OCI-LY1 (cell line): ENCODE measurements at regions not wholly inside any gene's neighbourhood (a gene's known extent, or its start where the extent isn't known, plus 50 kb on each side); places are given as distances from the start of the nearest gene placed in this dataset.

Experiments used
- H2AFZ ChIP-seq: fragments of 200-600 bp; sonication (generic), shearing (Covaris generic); 2 replicates; pipeline ENCODE4 v1.6.0; 2014; ENCODE audit warnings: antibody characterized with exemption, mild to moderate bottlenecking, low read length
- H3F3A ChIP-seq: fragments of 200-600 bp; sonication (generic), shearing (Covaris generic); 2 replicates; pipeline ENCODE4 v1.6.0; 2014; ENCODE audit warnings: mild to moderate bottlenecking, antibody characterized with exemption, low read length, moderate library complexity; ENCODE audit not compliant: insufficient read depth
- H3K27ac ChIP-seq: fragments of 200-600 bp; sonication (generic); 2 replicates; pipeline ENCODE4 v1.5.1; 2014; ENCODE audit warnings: low read length, mixed run types, mild to moderate bottlenecking, low read depth; ENCODE audit not compliant: poor library complexity, severe bottlenecking
- H3K27me3 ChIP-seq: fragments of 200-600 bp; sonication (generic); 2 replicates; pipeline ENCODE4 v1.6.0; 2014; ENCODE audit warnings: antibody characterized with exemption, mild to moderate bottlenecking, low read length, moderate library complexity; ENCODE audit not compliant: insufficient read depth
- H3K36me3 ChIP-seq: fragments of 200-600 bp; sonication (generic); 2 replicates; pipeline ENCODE4 v1.6.1; 2014; ENCODE audit warnings: mild to moderate bottlenecking, antibody characterized with exemption, low read length, moderate library complexity, mixed read lengths; ENCODE audit not compliant: insufficient read depth
- H3K4me1 ChIP-seq: fragments of 200-600 bp; sonication (generic); 2 replicates; pipeline ENCODE4 v1.5.1; 2014; ENCODE audit warnings: mild to moderate bottlenecking, low read length, moderate library complexity; ENCODE audit not compliant: insufficient read depth, severe bottlenecking
- H3K4me2 ChIP-seq: fragments of 200-600 bp; sonication (generic), shearing (Covaris generic); 2 replicates; pipeline ENCODE4 v1.6.1; 2014; ENCODE audit warnings: low read length
- H3K4me3 ChIP-seq: fragments of 200-600 bp; sonication (generic); 2 replicates; pipeline ENCODE4 v1.5.1; 2014; ENCODE audit warnings: low read length, low read depth, mild to moderate bottlenecking, mixed read lengths; ENCODE audit not compliant: poor library complexity, severe bottlenecking
- H3K79me2 ChIP-seq: fragments of 200-600 bp; shearing (Covaris generic); 2 replicates; pipeline ENCODE4 v1.6.1; 2016; ENCODE audit warnings: mixed run types, low read length, mixed read lengths; ENCODE audit not compliant: insufficient read depth
- H3K9ac ChIP-seq: fragments of 200-600 bp; sonication (generic), shearing (Covaris generic); 2 replicates; pipeline ENCODE4 v1.6.1; 2014; ENCODE audit warnings: mild to moderate bottlenecking, low read length, mixed read lengths
- H3K9me2 ChIP-seq: fragments of 200-600 bp; sonication (generic), shearing (Covaris generic); 2 replicates; pipeline ENCODE4 v1.6.1; 2014; ENCODE audit warnings: low read depth, mild to moderate bottlenecking, low read length, mixed read lengths
- H3K9me3 ChIP-seq: fragments of 200-600 bp; shearing (Covaris generic); 2 replicates; pipeline ENCODE4 v1.6.1; 2014; ENCODE audit warnings: low read length, mixed read lengths
- H4K20me1 ChIP-seq: fragments of 200-600 bp; sonication (generic), shearing (Covaris generic); 2 replicates; pipeline ENCODE4 v1.6.0; 2016; ENCODE audit warnings: mild to moderate bottlenecking, low read length; ENCODE audit not compliant: insufficient read depth
- CTCF ChIP-seq: fragments of 200-600 bp; sonication (generic), shearing (Covaris generic); IDR thresholded peaks from 2 replicates; pipeline ENCODE4 v1.5.1; 2017; ENCODE audit warnings: mild to moderate bottlenecking, antibody characterized with exemption, low read length, moderate library complexity, mixed read lengths
- EZH2 ChIP-seq: fragments of 200-600 bp; sonication (generic), shearing (Covaris generic); IDR thresholded peaks from 2 replicates; pipeline ENCODE4 v1.8.0; 2017; ENCODE audit warnings: borderline replicate concordance, mixed run types, mild to moderate bottlenecking, antibody characterized with exemption, low read length, moderate library complexity, mixed read lengths

- H3K9me2 ChIP-seq: no peaks in the 10 kb centered on the region
- H3K4me3 ChIP-seq: no peak overlapping the region
- H3K9ac ChIP-seq: no peak overlapping the region
- no peak for TF ChIP-seq EZH2
- no peak for TF ChIP-seq CTCF
- no peaks in the 10 kb centered on the region for H3K36me3 ChIP-seq
- H3K4me2 ChIP-seq: no peak overlapping the region
- no peaks in the 10 kb centered on the region; the same call in 1 of the 2 replicates for H3K27me3 ChIP-seq
- no peaks in the 10 kb centered on the region for H3K9me3 ChIP-seq
- no peaks in the 10 kb centered on the region for H4K20me1 ChIP-seq
- no peaks in the 10 kb centered on the region for H3F3A ChIP-seq
- H3K79me2 ChIP-seq: no peaks in the 10 kb centered on the region
- H2AFZ ChIP-seq: no peak overlapping the region
- H3K27ac ChIP-seq: no peak overlapping the region
- no peaks in the 10 kb centered on the region for H3K4me1 ChIP-seq
These were observed 91.4 kb upstream of the ACSL3 start for GRCh38 chr2:222769446-222769845.

- no peaks in the 10 kb centered on the region for H3K4me1 ChIP-seq
- H3K9me2 ChIP-seq: no peaks in the 10 kb centered on the region
- no peak overlapping the region for H3K4me3 ChIP-seq
- no peaks in the 10 kb centered on the region for H3K36me3 ChIP-seq
- no peaks in the 10 kb centered on the region for H3F3A ChIP-seq
- no peaks in the 10 kb centered on the region for H3K79me2 ChIP-seq
- no peak overlapping the region for H3K9ac ChIP-seq
- no peak overlapping the region for H2AFZ ChIP-seq
- H3K27me3 ChIP-seq: no peaks in the 10 kb centered on the region; the same call in 1 of the 2 replicates
- TF ChIP-seq EZH2 (no peak), CTCF (no peak)
- H3K9me3 ChIP-seq: no peaks in the 10 kb centered on the region
- no peak overlapping the region for H3K27ac ChIP-seq
- no peak overlapping the region for H3K4me2 ChIP-seq
- H4K20me1 ChIP-seq: no peaks in the 10 kb centered on the region
These were observed 90.9 kb upstream of the ACSL3 start for GRCh38 chr2:222769941-222770340.

GRCh38 chr2:222771832-222772231 lies 89.0 kb upstream of the ACSL3 start:
- no peak for TF ChIP-seq EZH2
- TF ChIP-seq CTCF: no peak
- Histone ChIP-seq H3K9me2 (no peaks in the 10 kb centered on the region), H3K4me1 (no peaks in the 10 kb centered on the region), H3F3A (no peaks in the 10 kb centered on the region), H3K79me2 (no peaks in the 10 kb centered on the region), H4K20me1 (no peaks in the 10 kb centered on the region), H3K4me2 (no peak overlapping the region), H3K9me3 (no peaks in the 10 kb centered on the region), H2AFZ (no peak overlapping the region), H3K4me3 (no peak overlapping the region), H3K27ac (no peak overlapping the region), H3K27me3 (no peaks in the 10 kb centered on the region; the same call in 1 of the 2 replicates), H3K9ac (no peak overlapping the region), H3K36me3 (no peaks in the 10 kb centered on the region)
